Loucy (cell line): ENCODE measurements at regions not wholly inside any gene's neighbourhood (a gene's known extent, or its start where the extent isn't known, plus 50 kb on each side); places are given as distances from the start of the nearest gene placed in this dataset.

ENCODE experiments used
- EZH2phosphoT487 ChIP-seq: fragments of 200-600 bp; IDR thresholded peaks from 2 replicates; pipeline ENCODE4 v1.6.1; 2018; ENCODE audit warnings: antibody characterized with exemption, mild to moderate bottlenecking, moderate library complexity, borderline replicate concordance
- TF ChIP-seq, protein P1 (sequence below): fragments of 200-600 bp; sonication (generic); conservative IDR thresholded peaks from 2 replicates; pipeline ENCODE4 v1.5.1; 2014; ENCODE audit warnings: mild to moderate bottlenecking, antibody characterized with exemption, low read length

DNA sequence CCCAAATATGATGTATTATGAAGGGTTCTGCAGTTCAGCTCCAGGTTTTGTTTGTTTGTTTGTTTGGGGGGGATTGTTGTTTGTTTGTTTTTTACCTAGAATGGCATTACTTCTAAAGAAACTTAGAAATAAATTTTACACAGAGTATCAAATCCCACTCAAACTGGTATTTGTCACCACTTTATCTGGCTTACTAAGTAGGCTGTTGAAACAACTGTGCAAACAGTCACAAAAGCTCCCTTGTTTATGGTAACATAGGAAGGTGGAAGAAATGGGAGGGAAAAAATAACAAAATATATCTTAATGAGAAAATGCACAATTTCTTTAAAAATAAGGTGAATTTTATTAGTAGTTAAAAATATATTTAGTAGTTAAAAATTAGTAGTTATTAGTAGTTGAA is 108.3 kb upstream of the ANO5 start:
- TF ChIP-seq, protein P1, sequence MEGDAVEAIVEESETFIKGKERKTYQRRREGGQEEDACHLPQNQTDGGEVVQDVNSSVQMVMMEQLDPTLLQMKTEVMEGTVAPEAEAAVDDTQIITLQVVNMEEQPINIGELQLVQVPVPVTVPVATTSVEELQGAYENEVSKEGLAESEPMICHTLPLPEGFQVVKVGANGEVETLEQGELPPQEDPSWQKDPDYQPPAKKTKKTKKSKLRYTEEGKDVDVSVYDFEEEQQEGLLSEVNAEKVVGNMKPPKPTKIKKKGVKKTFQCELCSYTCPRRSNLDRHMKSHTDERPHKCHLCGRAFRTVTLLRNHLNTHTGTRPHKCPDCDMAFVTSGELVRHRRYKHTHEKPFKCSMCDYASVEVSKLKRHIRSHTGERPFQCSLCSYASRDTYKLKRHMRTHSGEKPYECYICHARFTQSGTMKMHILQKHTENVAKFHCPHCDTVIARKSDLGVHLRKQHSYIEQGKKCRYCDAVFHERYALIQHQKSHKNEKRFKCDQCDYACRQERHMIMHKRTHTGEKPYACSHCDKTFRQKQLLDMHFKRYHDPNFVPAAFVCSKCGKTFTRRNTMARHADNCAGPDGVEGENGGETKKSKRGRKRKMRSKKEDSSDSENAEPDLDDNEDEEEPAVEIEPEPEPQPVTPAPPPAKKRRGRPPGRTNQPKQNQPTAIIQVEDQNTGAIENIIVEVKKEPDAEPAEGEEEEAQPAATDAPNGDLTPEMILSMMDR: no peak
- TF ChIP-seq EZH2phosphoT487: no peak
